Spleen (tissue), 7 donors: ENCODE measurements at regions not wholly inside any gene's neighbourhood (a gene's known extent, or its start where the extent isn't known, plus 50 kb on each side); places are given as distances from the start of the nearest gene placed in this dataset.

ENCODE experiments used
- POLR2A ChIP-seq, 3 donors: fragments of 450-650 bp; IDR thresholded peaks; one replicate each; pipeline ENCODE4 v1.5.1; 2017; ENCODE audit warnings: antibody characterized with exemption in 3 of 3, mild to moderate bottlenecking in 1 of 3
- POLR2AphosphoS5 ChIP-seq, 3 donors: sonication (generic); formaldehyde crosslinking; IDR thresholded peaks; one replicate each; pipeline ENCODE4 v1.5.1; 2017; ENCODE audit warnings: antibody characterized with exemption in 3 of 3
- TF ChIP-seq, protein P1 (sequence below), 11 experiments: fragments of 200-600 bp in 7 of 11; fragments of 450-650 bp in 4 of 11; sonication (generic) in 4 of 11; IDR thresholded peaks in 8 of 11; conservative IDR thresholded peaks in 3 of 11; 1 replicate in 7 of 11; 2 replicates in 4 of 11; pipeline versions ENCODE4 v1.4.0 to v1.8.0; 2016 to 2021; ENCODE audit warnings: antibody characterized with exemption in 11 of 11, inconsistent platforms in 4 of 11, mild to moderate bottlenecking in 1 of 11
- donor health status: DM: no; HTN: no; CAD: no; lungs with moderate emphysema.
- donor health status: DM: no; HTN: no; CAD: no.
- donor health status: DM: no; HTN: no; CAD: no.

DNA sequence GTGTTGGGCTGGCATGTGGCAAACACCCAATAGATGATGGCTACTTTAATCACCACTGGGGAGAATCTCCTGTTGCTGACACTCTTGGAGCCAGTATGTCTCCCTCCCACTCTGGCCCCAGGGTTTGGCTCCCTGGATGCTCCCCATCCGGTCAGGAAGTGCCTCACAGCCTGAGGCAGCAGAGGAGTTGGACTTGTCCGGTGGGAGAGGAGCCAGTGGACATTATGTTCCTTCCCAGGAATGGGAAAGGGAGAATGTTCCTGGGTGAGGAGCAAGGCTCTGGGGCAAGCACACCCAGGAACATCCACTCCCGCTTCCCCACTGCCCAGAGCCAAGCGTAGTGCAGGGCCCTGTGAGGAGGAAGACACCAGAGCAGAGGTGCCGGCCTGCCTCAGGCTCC, 84.6 kb upstream of the NAV2 start:
- TF ChIP-seq, protein P1, sequence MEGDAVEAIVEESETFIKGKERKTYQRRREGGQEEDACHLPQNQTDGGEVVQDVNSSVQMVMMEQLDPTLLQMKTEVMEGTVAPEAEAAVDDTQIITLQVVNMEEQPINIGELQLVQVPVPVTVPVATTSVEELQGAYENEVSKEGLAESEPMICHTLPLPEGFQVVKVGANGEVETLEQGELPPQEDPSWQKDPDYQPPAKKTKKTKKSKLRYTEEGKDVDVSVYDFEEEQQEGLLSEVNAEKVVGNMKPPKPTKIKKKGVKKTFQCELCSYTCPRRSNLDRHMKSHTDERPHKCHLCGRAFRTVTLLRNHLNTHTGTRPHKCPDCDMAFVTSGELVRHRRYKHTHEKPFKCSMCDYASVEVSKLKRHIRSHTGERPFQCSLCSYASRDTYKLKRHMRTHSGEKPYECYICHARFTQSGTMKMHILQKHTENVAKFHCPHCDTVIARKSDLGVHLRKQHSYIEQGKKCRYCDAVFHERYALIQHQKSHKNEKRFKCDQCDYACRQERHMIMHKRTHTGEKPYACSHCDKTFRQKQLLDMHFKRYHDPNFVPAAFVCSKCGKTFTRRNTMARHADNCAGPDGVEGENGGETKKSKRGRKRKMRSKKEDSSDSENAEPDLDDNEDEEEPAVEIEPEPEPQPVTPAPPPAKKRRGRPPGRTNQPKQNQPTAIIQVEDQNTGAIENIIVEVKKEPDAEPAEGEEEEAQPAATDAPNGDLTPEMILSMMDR (IDR thresholded peaks at IDR 0.05 in 8 of 11, conservative IDR thresholded peaks at IDR 0.05 in 3 of 11), result no peak
- TF ChIP-seq POLR2AphosphoS5 (IDR thresholded peaks at IDR 0.05) (peak; percentile 51 to 59 (median 56)), POLR2A (IDR thresholded peaks at IDR 0.05) (no peak)
